Lower leg skin (tissue), 3 donors: ENCODE measurements at regions not wholly inside any gene's neighbourhood (a gene's known extent, or its start where the extent isn't known, plus 50 kb on each side); places are given as distances from the start of the nearest gene placed in this dataset.

Experiments used
- CTCF ChIP-seq, 3 donors: fragments of 450-650 bp; IDR thresholded peaks; one replicate each; pipeline ENCODE4 v1.5.1; 2016; ENCODE audit warnings: antibody characterized with exemption in 3 of 3, mild to moderate bottlenecking in 3 of 3, moderate library complexity in 2 of 3
- POLR2A ChIP-seq, 2 donors: fragments of 450-650 bp; IDR thresholded peaks; one replicate each; pipeline ENCODE4 v1.6.1; 2016 to 2017; ENCODE audit warnings: antibody characterized with exemption in 2 of 2, mild to moderate bottlenecking in 1 of 2, moderate library complexity in 1 of 2

- TF ChIP-seq POLR2A (IDR thresholded peaks at IDR 0.05) (no peak), CTCF (IDR thresholded peaks at IDR 0.05) (no peak)
These were observed 837.0 kb downstream of the DIAPH3 start for GRCh38 chr13:59326717-59327116.
